ENCODE measurements at regions not wholly inside any gene's neighbourhood (a gene's known extent, or its start where the extent isn't known, plus 50 kb on each side); places are given as distances from the start of the nearest gene placed in this dataset.

DNA sequence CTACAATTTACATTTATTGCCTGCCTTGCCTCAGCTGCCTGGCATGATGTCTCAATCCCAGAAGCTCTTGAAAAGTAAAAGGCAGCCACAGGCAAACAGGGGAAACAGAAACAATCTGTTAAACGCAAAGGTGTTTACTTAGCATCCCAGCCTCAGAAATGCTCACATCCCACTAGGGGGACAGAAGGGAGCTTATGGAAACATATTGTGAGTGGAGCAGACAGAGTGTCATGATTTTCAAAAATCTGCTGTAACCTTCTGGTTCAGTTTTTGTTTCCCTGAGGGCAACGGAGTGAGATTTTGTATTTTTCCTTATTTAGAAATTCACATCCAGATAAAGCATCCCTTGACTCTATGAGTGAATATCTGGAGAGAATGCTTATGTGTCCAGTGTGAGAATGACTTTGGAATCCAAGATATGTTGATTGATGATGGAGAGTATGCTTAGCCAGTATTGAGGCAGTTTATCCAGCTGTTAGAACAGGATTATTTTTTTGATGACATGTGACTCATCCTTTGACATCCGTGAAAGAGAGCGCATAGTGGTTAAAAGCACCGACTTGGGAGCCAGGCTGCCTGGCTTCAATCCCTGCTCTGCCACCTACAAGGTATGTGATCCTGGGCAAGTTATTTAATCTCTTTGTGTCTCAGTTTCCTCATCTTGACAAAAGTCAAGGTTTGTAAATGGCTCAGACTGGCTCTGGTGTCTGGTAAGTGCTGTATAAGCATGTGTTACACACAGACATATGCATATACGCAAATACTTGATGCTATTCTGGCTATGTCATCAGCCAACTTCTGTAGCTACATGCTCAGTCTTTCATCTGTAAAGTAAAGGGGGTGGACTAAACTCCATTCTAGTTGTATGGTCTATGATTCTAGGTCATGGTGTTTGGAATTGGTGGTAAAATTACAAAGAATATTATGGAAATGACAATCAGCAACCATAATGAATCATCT, 381.2 kb downstream of the RAPGEF2 start:
- Histone ChIP-seq H3K4me1 (ENCODE audit: control insufficient read depth in 1 of 2, insufficient read depth in 2 of 2, low read length in 2 of 2) (no peaks in the 10 kb centered on the region), H3K27ac (ENCODE audit: low read length) (no peak overlapping the region), H3K36me3 (ENCODE audit: control insufficient read depth in 1 of 2, insufficient read depth in 2 of 2, low read length in 2 of 2) (no peaks in the 10 kb centered on the region), H3K27me3 (ENCODE audit: low read depth, low read length) (no peaks in the 10 kb centered on the region), H3K9me3 (ENCODE audit: control insufficient read depth in 1 of 2, low read length in 2 of 2) (no peaks in the 10 kb centered on the region), H3K4me3 (ENCODE audit: low read depth in 1 of 2, low read length in 2 of 2) (no peak overlapping the region)

DNA sequence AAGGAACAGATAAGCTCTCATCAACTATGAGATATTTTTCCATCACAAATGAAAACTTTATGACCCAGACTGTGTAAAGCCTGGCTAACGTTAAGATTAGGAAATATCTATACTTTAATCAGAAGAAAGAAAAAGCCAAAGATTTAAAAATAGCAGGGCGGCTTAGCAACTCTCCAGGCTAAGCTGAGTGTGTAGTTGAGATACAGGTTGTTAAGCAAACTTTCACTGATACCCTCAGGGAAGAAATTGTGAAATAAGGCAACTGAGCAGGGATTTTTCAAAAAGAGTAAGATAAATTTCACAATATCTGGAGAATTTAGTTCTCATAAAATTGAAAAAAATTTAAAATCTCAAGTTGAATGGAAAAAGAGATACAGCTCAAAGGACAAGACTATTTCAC, 382.0 kb downstream of the RAPGEF2 start:
- Histone ChIP-seq H3K36me3 (ENCODE audit: control insufficient read depth in 1 of 2, insufficient read depth in 2 of 2, low read length in 2 of 2) (no peaks in the 10 kb centered on the region), H3K27me3 (ENCODE audit: low read depth, low read length) (no peaks in the 10 kb centered on the region), H3K4me1 (ENCODE audit: control insufficient read depth in 1 of 2, insufficient read depth in 2 of 2, low read length in 2 of 2) (no peaks in the 10 kb centered on the region), H3K9me3 (ENCODE audit: control insufficient read depth in 1 of 2, low read length in 2 of 2) (no peaks in the 10 kb centered on the region), H3K27ac (ENCODE audit: low read length) (no peak overlapping the region), H3K4me3 (ENCODE audit: low read depth in 1 of 2, low read length in 2 of 2) (no peak overlapping the region)

DNA sequence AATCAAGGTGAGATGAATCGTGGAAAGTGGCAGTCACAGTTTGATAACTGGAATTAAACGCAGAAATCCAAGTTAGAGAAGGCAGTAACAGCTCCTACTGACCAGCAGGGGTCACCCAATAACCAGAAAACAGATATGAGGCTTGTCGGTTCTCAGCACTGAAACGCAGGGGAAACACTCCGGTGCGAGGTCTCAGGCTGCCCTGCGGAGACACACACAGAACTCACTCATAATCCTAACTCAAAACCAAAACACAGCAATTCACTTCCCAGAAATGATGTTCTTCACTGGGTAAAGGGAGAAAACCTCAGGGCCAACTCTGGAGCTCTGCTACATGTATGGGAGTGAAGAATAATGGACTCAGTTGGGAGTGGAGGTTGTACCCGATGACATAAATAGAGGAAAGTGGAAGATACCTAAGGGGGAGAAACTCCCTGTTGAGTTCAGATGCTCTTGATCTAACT, 384.4 kb downstream of the RAPGEF2 start:
- H3K4me3 ChIP-seq (ENCODE audit: low read depth in 1 of 2, low read length in 2 of 2), result no peak overlapping the region

DNA sequence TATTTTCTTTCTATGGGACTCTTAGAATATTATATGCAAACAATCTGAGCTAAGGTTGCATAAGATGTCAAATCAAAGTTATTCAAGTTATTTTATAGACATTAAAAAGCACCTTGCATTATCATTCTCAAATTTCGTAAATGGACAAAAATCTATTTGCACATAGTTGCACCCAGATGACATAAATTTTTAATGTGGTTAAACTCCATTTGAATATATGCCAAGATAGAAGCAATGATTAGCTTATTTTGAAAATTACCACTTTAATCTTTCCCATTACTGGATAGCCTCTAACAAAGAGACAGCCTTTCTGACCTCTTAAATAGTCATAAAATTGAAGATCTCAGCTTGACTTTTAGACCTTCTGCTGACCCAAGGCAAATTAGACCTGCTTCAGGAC, 386.8 kb downstream of the RAPGEF2 start:
- Histone ChIP-seq H3K36me3 (ENCODE audit: control insufficient read depth in 1 of 2, insufficient read depth in 2 of 2, low read length in 2 of 2) (no peaks in the 10 kb centered on the region), H3K4me1 (ENCODE audit: control insufficient read depth in 1 of 2, insufficient read depth in 2 of 2, low read length in 2 of 2) (no peaks in the 10 kb centered on the region)

More for the DNA sequence above, 384.4 kb downstream of the RAPGEF2 start:
- Histone ChIP-seq H3K27me3 (ENCODE audit: low read depth, low read length) (no peaks in the 10 kb centered on the region), H3K4me1 (ENCODE audit: control insufficient read depth in 1 of 2, insufficient read depth in 2 of 2, low read length in 2 of 2) (no peaks in the 10 kb centered on the region), H3K9me3 (ENCODE audit: control insufficient read depth in 1 of 2, low read length in 2 of 2) (peaks cover 0 to 8% of the 10 kb centered on the region in 2 donors), H3K36me3 (ENCODE audit: control insufficient read depth in 1 of 2, insufficient read depth in 2 of 2, low read length in 2 of 2) (no peaks in the 10 kb centered on the region), H3K27ac (ENCODE audit: low read length) (no peak overlapping the region)

DNA sequence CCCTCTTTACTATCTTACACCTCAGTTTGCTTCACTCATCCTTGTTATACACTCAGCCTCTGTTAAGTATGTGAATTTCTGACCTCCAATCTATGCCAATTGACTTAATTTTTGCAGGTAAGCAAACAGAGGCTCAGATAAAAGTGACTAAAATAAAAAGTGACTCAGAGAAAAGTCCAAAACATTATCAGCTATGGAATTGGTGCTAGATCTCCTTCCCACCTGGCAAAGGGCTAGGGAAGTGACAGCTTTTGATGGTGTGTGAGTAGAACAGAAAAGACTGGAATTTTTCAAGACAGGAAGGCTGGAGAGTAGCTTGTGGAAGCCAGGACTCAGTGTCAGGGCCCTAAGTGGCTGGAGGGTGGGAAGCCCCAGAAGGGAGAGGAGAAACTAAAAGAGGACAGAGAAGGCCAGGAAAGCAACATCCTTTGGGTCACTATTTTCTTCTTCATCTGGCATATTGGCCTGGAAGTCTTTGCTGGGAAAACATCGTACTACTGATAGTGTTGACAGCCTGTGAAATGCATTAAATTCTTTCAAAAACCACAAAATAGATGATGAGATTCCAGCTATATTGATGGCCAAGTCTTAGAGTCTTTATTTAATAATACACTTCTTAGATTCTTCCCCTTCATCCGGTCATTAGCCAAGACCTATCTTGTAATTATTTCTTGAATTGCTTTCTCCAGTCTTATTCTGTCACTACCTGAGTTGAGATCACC, 392.8 kb downstream of the RAPGEF2 start:
- peaks cover 0 to 9% of the 10 kb centered on the region in 2 donors for H3K4me1 ChIP-seq (ENCODE audit: control insufficient read depth in 1 of 2, insufficient read depth in 2 of 2, low read length in 2 of 2)
- H3K4me3 ChIP-seq (ENCODE audit: low read depth in 1 of 2, low read length in 2 of 2), result no peak overlapping the region
- H3K27me3 ChIP-seq (ENCODE audit: low read depth, low read length), result no peaks in the 10 kb centered on the region
- H3K36me3 ChIP-seq (ENCODE audit: control insufficient read depth in 1 of 2, insufficient read depth in 2 of 2, low read length in 2 of 2), result no peaks in the 10 kb centered on the region
- peaks cover 0 to 10% of the 10 kb centered on the region in 2 donors for H3K9me3 ChIP-seq (ENCODE audit: control insufficient read depth in 1 of 2, low read length in 2 of 2)
- H3K27ac ChIP-seq (ENCODE audit: low read length), result no peak overlapping the region

More for the DNA sequence above, 386.8 kb downstream of the RAPGEF2 start:
- Histone ChIP-seq H3K27ac (ENCODE audit: low read length) (no peak overlapping the region), H3K4me3 (ENCODE audit: low read depth in 1 of 2, low read length in 2 of 2) (no peak overlapping the region), H3K9me3 (ENCODE audit: control insufficient read depth in 1 of 2, low read length in 2 of 2) (peaks cover 0 to 10% of the 10 kb centered on the region in 2 donors), H3K27me3 (ENCODE audit: low read depth, low read length) (no peaks in the 10 kb centered on the region)

DNA sequence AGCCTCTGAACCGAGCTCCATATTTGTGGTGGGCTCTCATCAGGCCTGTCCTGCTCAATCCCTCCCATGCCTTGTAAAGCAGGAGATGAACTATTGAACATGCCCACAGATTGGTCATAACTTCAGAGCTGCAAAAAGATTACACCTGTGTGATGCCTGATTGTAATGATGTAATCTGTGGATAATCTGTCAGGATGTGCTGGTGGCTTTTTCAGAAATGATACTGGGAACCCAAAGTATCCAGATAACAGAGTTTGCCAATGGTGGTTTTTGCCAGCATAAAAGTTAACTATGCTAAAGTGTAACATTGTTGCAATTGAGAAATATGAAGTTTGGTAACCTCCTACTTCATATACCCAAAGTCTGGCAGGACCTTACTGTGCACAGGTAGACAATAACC, 393.4 kb downstream of the RAPGEF2 start:
- peaks cover 0 to 9% of the 10 kb centered on the region in 2 donors for H3K9me3 ChIP-seq (ENCODE audit: control insufficient read depth in 1 of 2, low read length in 2 of 2)
- H3K27ac ChIP-seq (ENCODE audit: low read length), result no peak overlapping the region
- H3K4me3 ChIP-seq (ENCODE audit: low read depth in 1 of 2, low read length in 2 of 2), result no peak overlapping the region
- H3K4me1 ChIP-seq (ENCODE audit: control insufficient read depth in 1 of 2, insufficient read depth in 2 of 2, low read length in 2 of 2), result peaks cover 0 to 9% of the 10 kb centered on the region in 2 donors
- H3K36me3 ChIP-seq (ENCODE audit: control insufficient read depth in 1 of 2, insufficient read depth in 2 of 2, low read length in 2 of 2), result no peaks in the 10 kb centered on the region
- no peaks in the 10 kb centered on the region for H3K27me3 ChIP-seq (ENCODE audit: low read depth, low read length)

DNA sequence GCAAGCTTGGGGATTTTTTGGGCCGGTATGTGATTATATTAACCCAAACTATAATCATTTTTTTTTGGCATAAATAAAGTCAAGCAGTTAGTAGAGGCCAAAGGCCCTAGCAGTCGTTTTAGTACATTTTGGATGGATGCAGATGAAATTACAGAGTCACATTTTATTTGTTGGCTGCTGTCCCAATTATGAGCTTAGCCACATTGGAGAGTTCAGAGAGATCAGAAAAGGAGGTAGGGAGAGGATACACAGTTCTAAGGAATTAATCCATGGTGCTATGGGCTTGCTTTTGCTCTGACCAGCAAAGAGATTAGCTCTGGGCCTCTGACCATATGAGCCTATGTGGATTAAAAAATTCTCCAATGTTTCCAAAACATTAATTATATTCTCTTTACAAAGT, 395.1 kb downstream of the RAPGEF2 start:
- Histone ChIP-seq H3K36me3 (ENCODE audit: control insufficient read depth in 1 of 2, insufficient read depth in 2 of 2, low read length in 2 of 2) (no peaks in the 10 kb centered on the region), H3K4me3 (ENCODE audit: low read depth in 1 of 2, low read length in 2 of 2) (no peak overlapping the region), H3K27me3 (ENCODE audit: low read depth, low read length) (no peaks in the 10 kb centered on the region), H3K4me1 (ENCODE audit: control insufficient read depth in 1 of 2, insufficient read depth in 2 of 2, low read length in 2 of 2) (peaks cover 0 to 9% of the 10 kb centered on the region in 2 donors), H3K9me3 (ENCODE audit: control insufficient read depth in 1 of 2, low read length in 2 of 2) (no peaks in the 10 kb centered on the region), H3K27ac (ENCODE audit: low read length) (no peak overlapping the region)

DNA sequence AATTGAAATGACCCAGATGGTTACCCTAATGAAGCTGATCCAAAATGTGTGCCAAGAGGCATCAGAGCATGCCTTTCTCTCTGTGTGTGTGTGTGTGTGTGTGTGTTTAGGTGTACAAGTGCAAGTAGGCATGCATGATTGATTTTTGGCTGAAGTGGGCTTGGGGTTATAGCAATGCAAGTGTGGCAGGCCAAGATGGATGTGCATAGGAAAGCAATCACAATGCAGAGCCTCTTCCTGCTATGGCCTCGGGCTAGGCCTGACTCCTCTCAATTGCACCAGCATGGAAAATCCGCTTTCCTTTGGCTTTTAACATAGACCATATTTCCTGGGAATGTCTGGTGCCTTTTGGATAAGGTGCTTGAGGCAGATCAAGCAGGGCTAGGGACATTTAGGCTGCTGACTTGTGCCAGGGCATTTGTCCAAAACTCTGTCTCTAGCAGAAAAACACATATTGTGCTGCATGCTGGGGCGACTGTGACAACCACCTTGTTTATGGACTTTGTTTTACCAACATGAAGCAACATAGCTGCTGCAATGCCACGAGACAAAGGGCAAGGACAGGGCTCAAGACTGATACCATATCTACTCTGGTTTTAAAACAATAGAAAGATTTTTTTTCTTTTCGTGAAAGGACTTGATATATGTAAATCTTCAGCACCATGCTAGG, 395.7 kb downstream of the RAPGEF2 start:
- H3K4me1 ChIP-seq (ENCODE audit: control insufficient read depth in 1 of 2, insufficient read depth in 2 of 2, low read length in 2 of 2), result peaks cover 0 to 9% of the 10 kb centered on the region in 2 donors
- H3K36me3 ChIP-seq (ENCODE audit: control insufficient read depth in 1 of 2, insufficient read depth in 2 of 2, low read length in 2 of 2), result no peaks in the 10 kb centered on the region
- no peaks in the 10 kb centered on the region for H3K9me3 ChIP-seq (ENCODE audit: control insufficient read depth in 1 of 2, low read length in 2 of 2)
- H3K4me3 ChIP-seq (ENCODE audit: low read depth in 1 of 2, low read length in 2 of 2), result no peak overlapping the region
- H3K27ac ChIP-seq (ENCODE audit: low read length), result no peak overlapping the region
- no peaks in the 10 kb centered on the region for H3K27me3 ChIP-seq (ENCODE audit: low read depth, low read length)

DNA sequence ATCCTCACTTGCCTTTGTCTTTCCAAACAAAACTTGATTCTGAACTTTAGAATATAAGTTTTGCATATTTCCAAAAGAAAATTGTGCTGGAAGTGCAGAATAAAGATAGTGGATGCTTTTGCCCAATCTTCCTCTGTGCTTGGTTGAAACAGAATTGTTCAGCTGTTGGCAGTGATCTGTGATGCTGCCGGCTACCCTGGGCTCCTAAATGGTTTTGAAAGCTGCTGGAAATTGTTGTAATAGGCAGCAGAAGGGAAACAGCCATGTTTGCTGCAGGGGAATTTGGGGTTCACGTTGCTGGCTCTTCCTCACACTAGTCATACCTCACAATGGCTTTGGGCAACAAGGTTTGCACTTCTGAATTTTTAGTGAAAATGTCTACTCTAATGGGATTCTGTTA, 398.0 kb downstream of the RAPGEF2 start:
- Histone ChIP-seq H3K27ac (ENCODE audit: low read length) (no peak overlapping the region), H3K4me3 (ENCODE audit: low read depth in 1 of 2, low read length in 2 of 2) (no peak overlapping the region), H3K4me1 (ENCODE audit: control insufficient read depth in 1 of 2, insufficient read depth in 2 of 2, low read length in 2 of 2) (peaks cover 0 to 9% of the 10 kb centered on the region in 2 donors), H3K9me3 (ENCODE audit: control insufficient read depth in 1 of 2, low read length in 2 of 2) (no peaks in the 10 kb centered on the region), H3K27me3 (ENCODE audit: low read depth, low read length) (no peaks in the 10 kb centered on the region), H3K36me3 (ENCODE audit: control insufficient read depth in 1 of 2, insufficient read depth in 2 of 2, low read length in 2 of 2) (no peaks in the 10 kb centered on the region)

DNA sequence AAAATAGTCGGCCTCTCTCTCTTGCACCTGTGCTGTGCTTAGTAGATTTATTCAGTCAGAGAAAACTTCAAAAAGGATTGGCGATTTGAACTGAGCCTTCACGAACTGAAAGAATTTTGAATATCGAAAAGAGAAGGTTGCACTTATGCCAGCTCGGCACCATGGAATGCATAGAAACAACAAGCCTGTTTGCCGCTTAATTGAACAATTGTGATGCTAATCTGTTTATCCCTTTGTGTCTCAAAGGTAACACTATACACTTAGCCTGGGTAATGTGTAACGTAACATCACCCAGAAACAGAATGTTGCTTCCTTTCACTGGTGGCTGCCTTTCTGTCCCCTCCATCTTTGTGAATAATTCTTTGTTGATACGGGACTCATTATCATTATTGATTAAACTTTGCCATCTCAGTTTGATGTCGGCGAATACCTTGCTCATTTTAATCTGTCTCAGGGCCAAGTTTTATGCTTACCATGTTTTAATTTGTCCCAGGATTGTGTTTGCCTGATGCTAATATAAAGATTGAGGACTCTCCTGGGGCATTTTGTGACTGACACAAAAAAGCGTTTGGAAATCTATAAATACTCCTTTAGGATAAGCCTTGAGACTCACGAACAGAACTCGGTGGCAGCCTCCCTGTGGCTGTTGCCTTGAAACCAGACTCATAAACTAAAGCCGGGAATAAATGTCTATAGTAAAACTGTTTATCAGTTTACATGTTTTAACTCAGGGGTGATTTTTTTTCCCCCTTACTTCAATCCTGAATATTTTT, 400.5 kb downstream of the RAPGEF2 start:
- no peaks in the 10 kb centered on the region for H3K36me3 ChIP-seq (ENCODE audit: control insufficient read depth in 1 of 2, insufficient read depth in 2 of 2, low read length in 2 of 2)
- peaks cover 0 to 5% of the 10 kb centered on the region in 2 donors for H3K4me1 ChIP-seq (ENCODE audit: control insufficient read depth in 1 of 2, insufficient read depth in 2 of 2, low read length in 2 of 2)
- no peak overlapping the region for H3K4me3 ChIP-seq (ENCODE audit: low read depth in 1 of 2, low read length in 2 of 2)
- H3K27me3 ChIP-seq (ENCODE audit: low read depth, low read length), result no peaks in the 10 kb centered on the region
- no peak overlapping the region for H3K27ac ChIP-seq (ENCODE audit: low read length)
- H3K9me3 ChIP-seq (ENCODE audit: control insufficient read depth in 1 of 2, low read length in 2 of 2), result no peaks in the 10 kb centered on the region
